NCI-H82 treated with DMSO at 0.1 percent for 48 hours (cell line): ENCODE measurements at regions not wholly inside any gene's neighbourhood (a gene's known extent, or its start where the extent isn't known, plus 50 kb on each side); places are given as distances from the start of the nearest gene placed in this dataset.
"Not testable (repeated sequence)": the region's sequence is repeated elsewhere in the genome, so short reads cannot be mapped to it uniquely, and the experiment has no call there.

Experiments
- DNase-seq: peaks from one replicate; lab custom pipeline; 2025; ENCODE audit not compliant: unreplicated experiment; lab: John Stamatoyannopoulos, UW

DNA sequence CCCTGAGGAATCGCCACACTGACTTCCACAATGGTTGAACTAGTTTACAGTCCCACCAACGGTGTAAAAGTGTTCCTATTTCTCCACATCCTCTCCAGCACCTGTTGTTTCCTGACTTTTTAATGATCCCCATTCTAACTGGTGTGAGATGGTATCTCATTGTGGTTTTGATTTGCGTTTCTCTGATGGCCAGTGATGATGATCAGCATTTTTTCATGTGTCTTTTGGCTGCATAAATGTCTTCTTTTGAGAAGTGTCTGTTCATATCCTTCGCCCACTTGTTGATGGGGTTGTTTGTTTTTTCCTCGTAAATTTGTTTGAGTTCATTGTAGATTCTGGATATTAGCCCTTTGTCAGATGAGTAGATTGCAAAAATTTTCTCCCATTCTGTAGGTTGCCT is 223.5 kb downstream of the MAF start:
- DNase-seq, result not testable (repeated sequence)

DNA sequence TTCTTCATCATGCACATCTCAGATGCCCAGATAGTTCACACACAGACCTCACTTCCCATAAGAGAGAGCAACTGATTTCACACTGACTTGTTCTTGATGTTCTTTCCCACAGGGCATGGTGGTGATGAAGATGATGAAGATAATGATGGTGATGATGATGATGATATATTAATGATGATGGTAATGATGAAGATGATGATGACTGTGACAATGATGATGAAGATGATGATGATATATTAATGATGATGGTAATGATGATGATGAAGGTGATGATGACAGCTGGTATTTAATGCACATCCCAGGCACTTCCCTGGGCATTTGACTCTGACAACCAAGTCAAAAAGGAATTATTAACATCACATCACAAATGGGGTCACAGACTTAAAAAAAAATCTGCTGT is 225.2 kb downstream of the MAF start:
- DNase-seq, result no peak

DNA sequence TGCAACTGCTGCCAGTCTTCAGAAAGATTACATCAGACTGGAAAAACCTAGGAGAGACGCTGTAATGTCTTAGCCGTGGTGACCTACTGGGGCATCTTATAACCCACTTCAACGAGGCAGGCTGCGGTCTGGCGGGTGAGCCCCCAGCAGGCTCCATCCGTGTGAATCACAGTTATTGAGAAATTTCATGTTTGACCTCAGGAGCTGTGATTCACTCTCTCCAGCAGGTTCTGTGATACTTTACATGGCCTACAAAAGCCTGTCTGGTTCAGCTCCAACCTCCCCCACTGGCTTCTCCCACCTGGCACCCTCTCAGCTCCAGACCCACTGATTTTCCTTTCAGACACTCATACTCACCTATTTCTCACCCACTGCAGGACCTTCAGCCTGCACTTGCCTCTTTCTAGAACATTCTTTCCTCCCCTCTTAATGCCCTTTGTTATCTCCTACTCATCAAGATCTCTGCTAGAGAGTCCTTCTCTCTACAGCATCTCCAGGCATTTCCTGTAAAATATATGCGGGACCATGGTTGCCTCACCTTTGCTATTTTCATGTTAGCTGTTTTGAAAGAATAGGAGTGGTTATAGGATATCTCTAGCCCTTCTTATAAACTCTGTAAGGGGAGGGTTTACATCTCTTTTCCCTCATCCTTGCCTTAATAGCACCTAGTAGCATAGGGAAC is 227.9 kb downstream of the MAF start:
- DNase-seq, result no peak

- DNase-seq, result no peak
These were observed 229.8 kb downstream of the MAF start for GRCh38 chr16:79370736-79371135.

DNA sequence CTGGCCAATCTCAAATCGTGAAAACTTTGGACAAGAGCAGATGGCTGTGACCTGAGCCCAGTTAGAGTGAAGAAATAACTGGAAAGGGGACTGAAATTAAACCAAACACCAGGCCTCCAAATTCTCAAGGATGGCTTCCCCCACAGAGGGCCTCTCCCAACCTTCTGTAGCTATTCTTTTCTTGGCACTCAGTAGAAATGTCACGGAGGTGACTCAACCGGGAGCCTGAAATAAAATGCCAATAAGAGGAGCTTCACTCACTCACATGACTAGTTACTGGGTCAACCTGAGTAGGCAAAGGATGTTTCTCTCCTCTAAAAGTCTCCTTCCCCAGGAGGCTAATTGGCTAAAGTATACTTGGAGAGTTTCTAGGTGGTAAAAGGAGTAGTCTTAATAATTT is 230.7 kb downstream of the MAF start:
- no peak for DNase-seq

DNA sequence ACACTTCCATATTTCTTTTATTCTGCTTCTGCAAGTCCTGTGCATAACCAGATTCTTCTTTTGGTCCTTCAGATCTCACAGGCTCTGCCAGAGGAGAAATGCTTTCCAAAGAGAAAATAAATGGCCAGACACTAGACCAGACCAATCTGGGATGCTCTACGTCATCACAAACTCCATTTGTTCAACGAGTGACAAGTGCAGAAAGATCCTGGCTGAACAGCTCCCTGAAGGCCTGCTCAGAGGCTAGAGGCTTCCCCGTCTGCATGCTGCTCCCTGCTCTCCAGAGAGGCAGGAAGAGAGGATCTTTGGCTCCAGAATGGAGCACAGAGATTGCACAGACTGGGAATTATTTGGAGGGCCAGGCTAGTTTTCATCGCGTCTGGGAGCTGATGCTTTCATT is 232.7 kb downstream of the MAF start:
- DNase-seq, result no peak

DNA sequence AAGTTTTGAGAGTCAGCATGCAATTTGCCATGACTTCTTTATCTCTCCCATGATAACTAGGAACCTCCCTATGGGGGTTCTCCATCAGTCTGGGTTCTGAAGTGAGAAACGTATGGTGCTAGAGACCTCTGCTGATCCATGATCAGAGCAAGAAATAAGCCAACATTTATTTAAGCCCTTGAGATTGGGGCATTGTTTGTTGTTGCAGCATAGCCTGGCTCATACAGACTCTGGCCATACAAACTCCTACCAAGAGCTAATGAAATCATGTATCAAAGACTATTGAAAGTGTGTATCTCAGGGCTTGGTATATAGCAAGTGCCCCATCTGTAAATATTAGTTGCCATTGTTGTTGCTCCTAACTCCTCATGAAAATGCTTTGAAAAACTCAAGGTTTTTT is 233.9 kb downstream of the MAF start:
- no peak for DNase-seq

GRCh38 chr16:79365702-79366101 is 234.8 kb downstream of the MAF start:
- DNase-seq, result no peak

DNA sequence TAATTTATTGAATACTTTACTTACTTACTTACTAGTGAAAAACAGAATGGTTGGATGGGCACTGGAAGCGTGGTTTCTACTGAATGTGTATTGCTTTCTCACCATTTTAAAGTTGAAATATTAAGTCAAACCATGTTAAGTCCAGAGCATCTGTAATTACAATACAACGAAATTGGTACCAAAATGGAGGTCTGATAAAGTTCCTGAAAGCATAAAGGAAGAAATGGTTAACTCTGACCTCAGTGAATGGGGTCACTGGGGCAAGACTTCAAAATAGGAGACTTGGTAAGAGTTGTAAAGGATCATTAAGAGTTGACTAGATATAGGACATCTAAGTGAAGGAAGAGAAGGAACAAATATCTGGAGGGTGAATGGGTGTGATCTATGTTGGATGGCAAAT is 237.1 kb downstream of the MAF start:
- DNase-seq, result no peak

GRCh38 chr16:79363035-79363434 is 237.5 kb downstream of the MAF start:
- DNase-seq, result no peak

DNA sequence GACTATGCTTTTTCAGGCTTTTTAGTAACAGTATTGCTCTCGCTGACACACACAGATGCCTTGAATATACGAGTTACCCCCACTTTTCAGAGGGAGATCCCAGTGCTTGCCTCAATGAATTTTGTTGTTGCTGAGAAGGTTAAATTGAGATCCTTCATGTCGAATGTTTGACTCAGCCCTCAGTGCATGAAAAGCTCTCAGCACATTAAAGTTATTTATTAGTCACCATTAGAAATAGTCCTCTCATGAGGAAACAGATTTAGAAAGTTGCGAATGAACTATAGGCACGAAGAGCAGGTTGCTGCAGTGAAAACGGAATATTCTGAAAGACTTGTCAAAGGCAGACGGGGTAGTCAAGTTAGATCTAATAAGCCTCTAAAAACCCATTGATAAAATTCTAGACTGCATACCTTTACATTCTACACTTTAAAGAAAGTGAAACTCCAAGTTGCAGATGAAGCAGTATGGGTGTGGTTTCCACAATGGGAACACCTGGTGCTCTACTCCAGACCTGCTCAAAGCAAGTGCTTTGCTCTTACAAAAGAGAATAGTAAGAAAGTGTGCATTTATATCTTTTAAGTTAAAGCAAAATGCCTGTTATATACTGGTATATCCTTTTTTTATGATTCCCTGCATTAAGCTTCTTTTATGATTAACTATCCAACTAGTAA is 238.1 kb downstream of the MAF start:
- no peak for DNase-seq

DNA sequence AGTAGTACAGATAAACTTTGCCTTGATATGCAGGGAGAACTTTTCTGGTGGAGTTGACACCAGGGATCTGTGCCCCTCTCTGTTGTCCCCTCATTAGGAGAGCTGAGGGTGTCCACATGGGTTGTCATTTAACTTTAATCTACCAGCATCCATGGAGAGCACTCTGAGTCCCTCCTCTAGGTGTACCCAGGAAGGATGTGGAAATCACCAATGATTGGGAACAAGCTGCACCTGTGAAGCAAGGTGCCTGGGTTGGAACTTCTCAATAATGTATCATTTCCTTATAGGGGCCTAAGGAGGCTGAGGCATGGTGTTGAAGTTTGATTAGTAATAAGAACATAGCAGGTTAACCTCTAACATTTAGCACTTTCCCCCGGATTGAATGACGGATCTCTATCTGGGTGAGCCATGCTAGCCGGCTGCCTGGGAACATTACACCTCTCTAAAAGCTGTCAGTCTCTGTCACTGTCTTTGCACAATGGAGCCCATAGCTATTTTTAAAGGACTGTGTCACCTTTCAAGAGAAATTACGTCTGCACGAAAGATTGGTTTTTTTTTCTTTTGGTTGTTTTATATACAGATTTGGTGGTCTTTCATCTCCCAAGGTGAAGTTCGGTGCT is 239.3 kb downstream of the MAF start:
- no peak for DNase-seq

DNA sequence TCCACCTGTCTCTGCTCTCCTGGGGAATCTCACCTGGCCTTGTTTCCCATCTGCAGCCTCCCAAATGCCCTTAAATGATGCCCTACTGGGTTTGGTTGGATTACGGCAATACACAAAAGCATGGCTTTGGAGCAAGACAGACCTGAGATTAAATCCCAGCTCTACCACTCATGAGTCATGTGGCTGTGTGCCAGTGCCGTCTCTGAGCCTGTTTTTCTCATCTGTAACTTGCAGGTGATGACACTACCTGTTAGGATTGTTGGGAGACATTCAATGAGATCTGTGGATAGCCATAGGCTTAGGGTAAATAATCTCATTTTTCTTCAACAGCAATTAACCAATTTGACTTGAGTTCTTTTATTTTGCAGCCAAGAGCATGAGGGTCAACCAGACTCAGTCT is 240.3 kb downstream of the MAF start:
- DNase-seq, result no peak

GRCh38 chr16:79359082-79359481 is 241.5 kb downstream of the MAF start:
- no peak for DNase-seq

- DNase-seq, result no peak
These were observed 242.3 kb downstream of the MAF start for GRCh38 chr16:79358188-79358587.

DNA sequence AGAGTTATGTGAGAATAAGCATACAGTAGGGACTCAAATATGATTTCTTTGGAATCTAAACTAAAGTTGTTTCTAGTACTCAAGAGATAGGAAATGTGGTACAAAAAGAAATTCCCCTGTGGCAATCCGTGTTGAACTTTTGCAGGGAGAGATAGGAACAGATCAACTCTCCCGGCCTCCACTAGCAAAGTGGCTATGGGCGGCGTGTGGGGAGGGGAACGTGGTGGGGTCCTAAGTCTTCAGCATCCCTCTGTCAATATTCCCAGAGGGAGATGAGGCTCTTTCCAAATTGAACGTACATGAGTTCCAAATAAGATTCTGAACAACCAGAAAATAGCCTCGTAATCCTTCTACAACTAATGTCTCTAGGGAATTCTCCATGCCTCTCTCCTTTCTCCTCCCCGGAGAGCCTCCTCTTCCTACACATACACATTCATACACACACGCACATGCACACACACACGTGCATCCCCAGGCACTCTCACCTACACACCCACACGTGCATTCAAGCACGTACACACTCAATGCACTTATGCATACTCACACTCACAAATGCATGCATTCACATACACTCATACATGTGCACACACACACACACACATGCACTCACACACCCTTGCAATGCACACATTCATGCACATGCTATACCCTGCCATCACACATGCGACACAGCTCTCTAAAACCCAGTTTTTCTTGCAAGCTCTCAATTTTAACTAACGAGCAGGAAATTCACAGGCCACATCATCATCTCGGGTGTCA is 244.8 kb downstream of the MAF start:
- no peak for DNase-seq

DNA sequence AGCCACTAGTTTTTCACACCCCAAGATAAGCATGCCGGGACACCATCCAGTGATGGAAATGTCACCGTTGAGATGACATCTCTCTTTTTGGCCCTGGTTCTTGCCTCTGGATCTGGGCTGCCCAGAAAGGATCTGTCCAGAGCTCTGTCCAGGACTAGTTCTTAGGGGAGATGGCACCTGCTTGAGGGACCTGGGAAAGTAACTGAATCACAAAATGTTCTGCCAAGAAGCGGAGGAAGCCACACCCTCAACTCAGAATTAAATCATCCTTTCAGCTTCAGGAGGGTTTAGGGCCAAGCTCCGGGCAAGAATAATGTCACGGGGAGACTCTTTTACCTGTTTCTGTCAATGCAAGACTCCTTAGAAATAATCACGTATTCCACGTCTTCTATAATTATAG is 248.6 kb downstream of the MAF start:
- DNase-seq, result no peak

- DNase-seq, result no peak
These were observed 250.7 kb downstream of the MAF start for GRCh38 chr16:79349803-79350202.

DNA sequence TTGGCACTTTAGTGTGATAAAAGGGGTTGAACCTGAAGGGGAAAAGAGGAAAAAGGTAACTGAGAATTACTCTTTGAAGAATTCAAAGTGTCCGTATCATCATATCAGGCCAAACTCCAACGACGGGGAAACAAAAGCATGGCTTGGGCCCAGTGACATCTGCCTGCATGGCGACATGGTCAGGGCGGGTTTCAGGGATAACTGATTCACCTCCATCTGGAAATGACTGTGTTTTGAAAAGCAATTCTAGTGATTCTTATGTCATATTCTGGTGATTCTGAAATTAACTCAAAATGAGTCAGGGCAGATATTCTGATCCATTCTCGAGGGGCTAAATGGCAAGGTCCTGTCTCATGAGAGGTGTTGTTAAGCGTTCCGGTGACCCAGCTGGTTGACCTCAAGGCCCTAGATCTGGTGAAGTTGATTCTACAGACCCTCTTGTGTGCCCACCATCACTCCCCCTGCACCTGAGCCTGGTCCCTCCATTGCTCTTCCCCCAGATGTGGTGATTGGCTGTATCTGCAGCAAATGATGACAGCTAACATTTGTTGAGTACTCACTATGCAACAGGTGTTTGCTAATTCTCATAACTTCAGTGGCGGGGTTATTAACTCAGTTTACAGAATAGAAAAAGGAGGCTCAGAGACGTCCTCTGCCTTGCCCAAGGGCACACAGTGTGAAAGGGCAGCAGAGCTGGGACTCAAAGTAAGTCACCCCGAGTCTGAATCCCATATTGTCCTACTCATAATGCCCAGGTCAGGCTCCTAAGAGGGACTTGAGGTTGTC is 251.8 kb downstream of the MAF start:
- no peak for DNase-seq

- DNase-seq, result no peak
These were observed 253.3 kb downstream of the MAF start for GRCh38 chr16:79347277-79347676.

DNA sequence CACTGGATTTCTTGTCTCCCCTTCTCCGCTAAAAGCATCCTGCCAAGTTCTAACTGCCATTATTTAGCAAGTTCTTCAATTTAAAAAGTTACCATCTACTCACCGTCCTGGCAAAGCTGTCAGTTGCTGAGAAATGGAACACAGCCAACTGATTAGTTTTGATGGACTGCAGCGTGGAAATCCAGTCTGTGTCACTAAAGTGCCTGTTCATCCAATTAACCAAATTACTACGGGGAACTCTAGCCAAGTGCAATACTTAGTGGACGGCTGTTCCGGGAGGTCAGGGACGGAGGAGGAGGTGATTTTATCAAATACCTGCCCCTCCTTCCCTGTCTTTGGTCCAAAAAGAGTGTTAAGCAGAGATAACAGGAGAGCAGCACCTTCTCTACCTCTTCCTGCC is 260.7 kb downstream of the MAF start:
- DNase-seq, result peak; percentile 65
